ENCODE measurements at regions not wholly inside any gene's neighbourhood (a gene's known extent, or its start where the extent isn't known, plus 50 kb on each side); places are given as distances from the start of the nearest gene placed in this dataset.

GRCh38 chr2:64363140-64363539 lies 90.8 kb upstream of the LGALSL start:
- DNase-seq (ENCODE audit: low read depth in 1 of 2, low spot score in 2 of 2): no peak
- Histone ChIP-seq H3K23ac (ENCODE audit: insufficient read length) (no peak overlapping the region), H3K79me1 (ENCODE audit: low read depth, low read length) (no peaks in the 10 kb centered on the region), H3K4me2 (ENCODE audit: insufficient read depth in 1 of 2, low read depth in 2 of 2, low read length in 2 of 2) (no peak overlapping the region), H3K9ac (replicated peaks in 1 of 4; ENCODE audit: extremely low read depth in 1 of 4, low read depth in 3 of 4, low read length in 3 of 4) (no peak overlapping the region), H3K18ac (ENCODE audit: extremely low read depth, low read length) (no peak overlapping the region), H3K79me2 (ENCODE audit: control insufficient read depth in 1 of 2, insufficient read depth in 2 of 2, low read length in 2 of 2) (no peaks in the 10 kb centered on the region), H3K4me3 (ENCODE audit: extremely low read depth in 1 of 4, insufficient read depth in 2 of 4, low read depth in 3 of 4, low read length in 4 of 4) (no peak overlapping the region), H2BK15ac (ENCODE audit: low read length) (peak overlapping the region; percentile 16; the same call in 1 of the 2 replicates), H3K14ac (ENCODE audit: insufficient read length) (no peak overlapping the region), H3K23me2 (ENCODE audit: low read depth, low read length) (no peaks in the 10 kb centered on the region), H2BK5ac (ENCODE audit: low read depth, low read length) (no peak overlapping the region), H3K27me3 (replicated peaks in 1 of 4; ENCODE audit: control insufficient read depth in 3 of 4, extremely low read depth in 1 of 4, insufficient read depth in 3 of 4, low read length in 3 of 4) (0 out of 7 replicates have a peak, but pooled peaks cover 0 to 4% (median 0%) of the 10 kb centered on the region in 4 experiments), H4K5ac (ENCODE audit: insufficient read length, low read depth, low read length) (no peak overlapping the region), H3K36me3 (ENCODE audit: control insufficient read depth in 2 of 4, insufficient read depth in 4 of 4, low read length in 3 of 4) (no peaks in the 10 kb centered on the region), H3K9me3 (ENCODE audit: insufficient read depth in 2 of 2, low read depth in 1 of 2, low read length in 1 of 2) (no peaks in the 10 kb centered on the region), H4K8ac (ENCODE audit: extremely low read depth, insufficient read depth, low read length) (no peak overlapping the region), H4K20me1 (replicated peaks in 1 of 2; ENCODE audit: control insufficient read depth in 1 of 2, insufficient read depth in 2 of 2, low read length in 2 of 2) (no peaks in the 10 kb centered on the region), H2BK120ac (replicated peaks; ENCODE audit: low read depth, low read length) (no peak overlapping the region), H3K4ac (replicated peaks; ENCODE audit: insufficient read length, low read depth, low read length) (no peak overlapping the region), H3K56ac (replicated peaks; ENCODE audit: insufficient read length, low read depth, low read length) (no peak overlapping the region), H4K91ac (replicated peaks; ENCODE audit: insufficient read length, low read length) (no peak overlapping the region), H2AK5ac (ENCODE audit: low read depth, low read length) (peak overlapping the region; percentile 18; the same call in 1 of the 2 replicates), H2BK20ac (ENCODE audit: low read length) (no peak overlapping the region; the same call in 1 of the 2 replicates), H2AFZ (ENCODE audit: low read length) (no peak overlapping the region), H3K4me1 (replicated peaks in 1 of 4; ENCODE audit: control insufficient read depth in 3 of 4, insufficient read depth in 4 of 4, low read length in 3 of 4) (peaks cover 3 to 18% (median 7%) of the 10 kb centered on the region in 4 experiments; a peak in 6 of 7 replicates), H3K27ac (ENCODE audit: low read depth, low read length) (no peak overlapping the region), H2BK12ac (ENCODE audit: low read depth, low read length) (no peak overlapping the region)
- FAIRE-seq: no peak
- ChIA-PET POLR2A (ENCODE audit: partially characterized antibody) (no interaction called here), CTCF (ENCODE audit: partially characterized antibody) (interaction anchor here (0.9 to 6.5 kb wide), 11 partner anchors 9 to 313 kb away, joined by 3 to 41 read pairs (median 3); no protein-coding TSS in a partner anchor)
- WGBS, 2 experiments (ENCODE audit: extremely low coverage in 1 of 2, insufficient coverage in 1 of 2, insufficient read length in 1 of 2, insufficient replicate concordance in 2 of 2, low coverage in 1 of 2, low lambda C conversion rate in 2 of 2, missing lambda C conversion rate in 1 of 2): 85% methylated on average over 4 of the region's 4 CpGs; no CpG with 5 or more reads in 1 of the 2 experiments
- TF ChIP-seq PHF8 (conservative IDR thresholded peaks at IDR 0.05; ENCODE audit: low read depth, low read length) (no peak), EZH2 (IDR thresholded peaks at IDR 0.05; ENCODE audit: low read depth, low read length, severe bottlenecking) (no peak), FOSL1 (IDR thresholded peaks at IDR 0.05; ENCODE audit: insufficient read depth, low read depth, low read length) (no peak), SP1 (IDR thresholded peaks at IDR 0.05; ENCODE audit: low read depth, low read length) (no peak), TAF7 (optimal IDR thresholded peaks at IDR 0.05; ENCODE audit: borderline replicate concordance, low read depth, low read length) (no peak), SAP30 (IDR thresholded peaks at IDR 0.05; ENCODE audit: insufficient read depth, insufficient replicate concordance, low read length) (no peak), CHD1 (IDR thresholded peaks at IDR 0.05; ENCODE audit: low read depth, low read length) (no peak), NRF1 (IDR thresholded peaks at IDR 0.05; ENCODE audit: low read depth, low read length) (no peak)
- TF ChIP-seq, protein P1, sequence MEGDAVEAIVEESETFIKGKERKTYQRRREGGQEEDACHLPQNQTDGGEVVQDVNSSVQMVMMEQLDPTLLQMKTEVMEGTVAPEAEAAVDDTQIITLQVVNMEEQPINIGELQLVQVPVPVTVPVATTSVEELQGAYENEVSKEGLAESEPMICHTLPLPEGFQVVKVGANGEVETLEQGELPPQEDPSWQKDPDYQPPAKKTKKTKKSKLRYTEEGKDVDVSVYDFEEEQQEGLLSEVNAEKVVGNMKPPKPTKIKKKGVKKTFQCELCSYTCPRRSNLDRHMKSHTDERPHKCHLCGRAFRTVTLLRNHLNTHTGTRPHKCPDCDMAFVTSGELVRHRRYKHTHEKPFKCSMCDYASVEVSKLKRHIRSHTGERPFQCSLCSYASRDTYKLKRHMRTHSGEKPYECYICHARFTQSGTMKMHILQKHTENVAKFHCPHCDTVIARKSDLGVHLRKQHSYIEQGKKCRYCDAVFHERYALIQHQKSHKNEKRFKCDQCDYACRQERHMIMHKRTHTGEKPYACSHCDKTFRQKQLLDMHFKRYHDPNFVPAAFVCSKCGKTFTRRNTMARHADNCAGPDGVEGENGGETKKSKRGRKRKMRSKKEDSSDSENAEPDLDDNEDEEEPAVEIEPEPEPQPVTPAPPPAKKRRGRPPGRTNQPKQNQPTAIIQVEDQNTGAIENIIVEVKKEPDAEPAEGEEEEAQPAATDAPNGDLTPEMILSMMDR (IDR thresholded peaks at IDR 0.05; ENCODE audit: control extremely low read depth in 1 of 3, insufficient read depth in 1 of 3, low read depth in 1 of 3, low read length in 3 of 3): no peak

Data from H1 (cell line).